HEK293 (cell line): ENCODE measurements at regions not wholly inside any gene's neighbourhood (a gene's known extent, or its start where the extent isn't known, plus 50 kb on each side); places are given as distances from the start of the nearest gene placed in this dataset.
A peak's percentile ranks its signal among the peaks of the same experiment; 100 is the strongest.

Experiments used
- CTCF ChIP-seq: fragments of 450-650 bp; formaldehyde crosslinking; IDR thresholded peaks from 2 replicates; pipeline ENCODE4 v1.5.1; 2016; ENCODE audit warnings: missing biosample characterization, missing genetic modification characterization
- ELK4 ChIP-seq: IDR thresholded peaks from 2 replicates; pipeline ENCODE4 v1.6.1; 2011; ENCODE audit warnings: mild to moderate bottlenecking, low read depth, low read length, borderline replicate concordance
- MEIS1 ChIP-seq: sonication (generic); formaldehyde crosslinking; IDR thresholded peaks from 2 replicates; pipeline ENCODE4 v1.8.1; 2022; ENCODE audit warnings: missing genetic modification reagents, mild to moderate bottlenecking, borderline replicate concordance
- PBX3 ChIP-seq: sonication (generic); formaldehyde crosslinking; IDR thresholded peaks from 2 replicates; pipeline ENCODE4 v1.8.1; 2022; ENCODE audit warnings: mild to moderate bottlenecking, moderate library complexity, missing genetic modification reagents
- ZBTB6 ChIP-seq: fragments of 450-650 bp; formaldehyde crosslinking; IDR thresholded peaks from 2 replicates; pipeline ENCODE4 v1.5.1; 2017; ENCODE audit warnings: missing biosample characterization, missing genetic modification characterization
- ZFP41 ChIP-seq: fragments of 450-650 bp; formaldehyde crosslinking; IDR thresholded peaks from 2 replicates; pipeline ENCODE4 v1.5.1; 2016; ENCODE audit warnings: missing biosample characterization, missing genetic modification characterization, borderline replicate concordance
- ZNF121 ChIP-seq: fragments of 450-650 bp; formaldehyde crosslinking; IDR thresholded peaks from 2 replicates; pipeline ENCODE4 v1.5.1; 2016; ENCODE audit warnings: missing biosample characterization, missing genetic modification characterization
- ZNF19 ChIP-seq: fragments of 450-650 bp; formaldehyde crosslinking; IDR thresholded peaks from 2 replicates; pipeline ENCODE4; 2016; ENCODE audit warnings: missing biosample characterization, missing genetic modification characterization, low read depth
- ZNF311 ChIP-seq: fragments of 450-650 bp; formaldehyde crosslinking; IDR thresholded peaks from 2 replicates; pipeline ENCODE4 v1.5.1; 2017; ENCODE audit warnings: missing biosample characterization, missing genetic modification characterization, borderline replicate concordance
- ZNF391 ChIP-seq: fragments of 450-650 bp; formaldehyde crosslinking; IDR thresholded peaks from 2 replicates; pipeline ENCODE4 v1.5.1; 2016; ENCODE audit warnings: low read depth, missing biosample characterization, missing genetic modification characterization, borderline replicate concordance
- ZNF449 ChIP-seq: fragments of 450-650 bp; formaldehyde crosslinking; IDR thresholded peaks from 2 replicates; pipeline ENCODE4 v1.5.1; 2017; ENCODE audit warnings: missing biosample characterization, mild to moderate bottlenecking, missing genetic modification characterization, moderate library complexity
- ZNF623 ChIP-seq: fragments of 450-650 bp; formaldehyde crosslinking; IDR thresholded peaks from 2 replicates; pipeline ENCODE4 v1.5.1; 2016; ENCODE audit warnings: missing biosample characterization, missing genetic modification characterization
- ZNF791 ChIP-seq: fragments of 450-650 bp; formaldehyde crosslinking; IDR thresholded peaks from 2 replicates; pipeline ENCODE4 v1.5.1; 2016; ENCODE audit warnings: missing biosample characterization, missing genetic modification characterization

GRCh38 chr20:48126227-48126740 is 341.0 kb upstream of the SULF2 start:
- TF ChIP-seq ZNF623 (tag by site-specific recombination) (no peak), ZNF449 (tag by site-specific recombination) (no peak), CTCF (tag by site-specific recombination) (no peak), ZNF791 (no peak), ZFP41 (tag by site-specific recombination) (no peak), ZNF391 (tag by site-specific recombination) (no peak), ZNF19 (tag by site-specific recombination) (no peak), ELK4 (no peak), ZNF311 (tag by site-specific recombination) (no peak), PBX3 (CRISPR knock-in tag) (no peak), ZBTB6 (tag by site-specific recombination) (0 out of 2 replicates have a peak, but pooled peaks have one; percentile 32), ZNF121 (tag by site-specific recombination) (no peak), MEIS1 (CRISPR knock-in tag) (no peak)
